ENCODE measurements at regions not wholly inside any gene's neighbourhood (a gene's known extent, or its start where the extent isn't known, plus 50 kb on each side); places are given as distances from the start of the nearest gene placed in this dataset.

GRCh38 chr4:23686169-23686897, 203.5 kb downstream of the PPARGC1A start:
- Histone ChIP-seq H3K4me2 (ENCODE audit: insufficient read depth, insufficient read length, low read length) (no peak overlapping the region), H3K79me2 (ENCODE audit: insufficient read depth, low read length) (no peaks in the 10 kb centered on the region), H3K56ac (ENCODE audit: insufficient read length, low read depth, low read length) (no peak overlapping the region), H3T11ph (ENCODE audit: low read length) (no peak overlapping the region), H3K9me3 (ENCODE audit: control insufficient read depth, low read depth, low read length) (peaks cover 11% of the 10 kb centered on the region), H4K8ac (replicated peaks; ENCODE audit: insufficient read length, low read depth, low read length) (no peak overlapping the region), H3K79me1 (ENCODE audit: insufficient read depth, low read depth, low read length, poor library complexity, severe bottlenecking) (no peaks in the 10 kb centered on the region), H3K4ac (ENCODE audit: low read depth, low read length) (no peak overlapping the region), H3K27me3 (ENCODE audit: insufficient read depth, low read length) (no peaks in the 10 kb centered on the region), H2BK12ac (ENCODE audit: insufficient read length, low read depth, low read length) (no peak overlapping the region), H2AFZ (ENCODE audit: low read length) (no peak overlapping the region), H4K5ac (ENCODE audit: insufficient read length, low read depth, low read length) (no peak overlapping the region), H3K23ac (ENCODE audit: insufficient read length, low read depth, low read length) (no peak overlapping the region), H2BK120ac (ENCODE audit: low read depth, low read length, poor library complexity, severe bottlenecking) (no peak overlapping the region), H2BK5ac (ENCODE audit: insufficient read length, low read length) (no peak overlapping the region), H3K23me2 (ENCODE audit: insufficient read length, low read depth, low read length, poor library complexity, severe bottlenecking) (no peaks in the 10 kb centered on the region), H2AK5ac (ENCODE audit: insufficient read length, low read length) (no peak overlapping the region), H3K4me1 (ENCODE audit: insufficient read depth, low read length) (peaks cover 2% of the 10 kb centered on the region; the same call in 1 of the 2 replicates), H3K14ac (ENCODE audit: insufficient read depth, low read length) (no peak overlapping the region), H3K9ac (ENCODE audit: extremely low read depth, insufficient read length, low read length) (no peak overlapping the region), H2BK15ac (ENCODE audit: low read depth, low read length) (no peak overlapping the region), H3K18ac (ENCODE audit: insufficient read length, low read depth, low read length) (no peak overlapping the region), H4K20me1 (ENCODE audit: control insufficient read depth, insufficient read depth, insufficient read length) (no peaks in the 10 kb centered on the region), H3K27ac (ENCODE audit: insufficient read length, low read depth, low read length) (no peak overlapping the region), H4K91ac (ENCODE audit: insufficient read length, low read depth, low read length) (no peak overlapping the region), H2BK20ac (ENCODE audit: low read depth, low read length, poor library complexity, severe bottlenecking) (no peak overlapping the region)
- peaks cover 28% of the 10 kb centered on the region in 2 experiments for H3K9me3 Mint-ChIP-seq
- TF ChIP-seq CTCF (conservative IDR thresholded peaks at IDR 0.05), result no peak
- WGBS (ENCODE audit: extremely low coverage, insufficient read length, low lambda C conversion rate), result no CpG with 5 or more reads among the region's 3 CpGs
- no peak overlapping the region for H3K4me3 Mint-ChIP-seq
- DNase-seq, result no peak
- peaks cover 0 to 13% of the 10 kb centered on the region in 2 experiments; a peak in 2 of 4 replicates for H3K4me1 Mint-ChIP-seq
- H3K27me3 Mint-ChIP-seq (ENCODE audit: low read depth), result 0 out of 2 replicates have a peak, but pooled peaks cover 1% of the 10 kb centered on the region
- H3K27ac Mint-ChIP-seq, result no peak overlapping the region
- peaks cover 14 to 34% (median 17%) of the 10 kb centered on the region in 3 experiments for H3K36me3 Mint-ChIP-seq (ENCODE audit: insufficient read depth in 1 of 3, low read depth in 3 of 3)
